GM19452 (cell line): ENCODE measurements at regions not wholly inside any gene's neighbourhood (a gene's known extent, or its start where the extent isn't known, plus 50 kb on each side); places are given as distances from the start of the nearest gene placed in this dataset.
"Not testable (repeated sequence)": the region's sequence is repeated elsewhere in the genome, so short reads cannot be mapped to it uniquely, and the experiment has no call there.

Experiments
- ATAC-seq: cut with Tn5 transposase; IDR thresholded peaks from one replicate; pipeline ENCODE4 v1.9.1; 2021; ENCODE audit not compliant: unreplicated experiment

- ATAC-seq, result no peak
Observed at GRCh38 chr3:194860725-194861124, 175.0 kb downstream of the FAM43A start.

- ATAC-seq, result no peak
Observed at GRCh38 chr3:194861375-194861774, 175.7 kb downstream of the FAM43A start.

- no peak for ATAC-seq
Observed at GRCh38 chr3:194865061-194865460, 179.4 kb downstream of the FAM43A start.

GRCh38 chr3:194865615-194866014, 179.9 kb downstream of the FAM43A start:
- ATAC-seq, result no peak

- no peak for ATAC-seq
Observed at GRCh38 chr3:194866236-194866635, 180.6 kb downstream of the FAM43A start.

GRCh38 chr3:194867270-194867983, 181.7 kb downstream of the FAM43A start:
- ATAC-seq, result no peak

GRCh38 chr3:194868831-194869230, 183.1 kb downstream of the FAM43A start:
- no peak for ATAC-seq

GRCh38 chr3:194869482-194870169, 183.9 kb downstream of the FAM43A start:
- ATAC-seq, result no peak

GRCh38 chr3:194870394-194871110, 184.9 kb downstream of the FAM43A start:
- ATAC-seq, result no peak

GRCh38 chr3:194871143-194871863, 185.6 kb downstream of the FAM43A start:
- ATAC-seq, result no peak

- ATAC-seq, result no peak
Observed at GRCh38 chr3:194871864-194872668, 186.4 kb downstream of the FAM43A start.

- ATAC-seq, result no peak
Observed at GRCh38 chr3:194872669-194872977, 186.9 kb downstream of the FAM43A start.

GRCh38 chr3:194873474-194873873, 187.8 kb downstream of the FAM43A start:
- not testable (repeated sequence) for ATAC-seq

GRCh38 chr3:194874206-194874605, 188.5 kb downstream of the FAM43A start:
- ATAC-seq, result no peak

- no peak for ATAC-seq
Observed at GRCh38 chr3:194874783-194875182, 189.1 kb downstream of the FAM43A start.

- ATAC-seq, result no peak
Observed at GRCh38 chr3:194875581-194876402, 190.1 kb downstream of the FAM43A start.

- no peak for ATAC-seq
Observed at GRCh38 chr3:194876403-194877095, 190.9 kb downstream of the FAM43A start.

- no peak for ATAC-seq
Observed at GRCh38 chr3:194877291-194878119, 191.8 kb downstream of the FAM43A start.
